Prostate gland (tissue), 2 donors: ENCODE measurements at regions not wholly inside any gene's neighbourhood (a gene's known extent, or its start where the extent isn't known, plus 50 kb on each side); places are given as distances from the start of the nearest gene placed in this dataset.

Experiments
- POLR2A ChIP-seq: fragments of 450-650 bp; IDR thresholded peaks from one replicate; pipeline ENCODE4 v1.6.1; 2016; ENCODE audit warnings: antibody characterized with exemption, mild to moderate bottlenecking
- POLR2AphosphoS5 ChIP-seq: sonication (generic); formaldehyde crosslinking; IDR thresholded peaks from one replicate; pipeline ENCODE4 v1.6.1; 2017; ENCODE audit warnings: antibody characterized with exemption
- TF ChIP-seq, protein P1 (sequence below), 4 experiments: fragments of 200-600 bp in 2 of 4; fragments of 450-650 bp in 2 of 4; sonication (generic) in 2 of 4; IDR thresholded peaks; 1 replicate in 3 of 4; 2 replicates in 1 of 4; pipeline ENCODE4 v1.5.1; 2016 to 2019; ENCODE audit warnings: antibody characterized with exemption in 4 of 4, mild to moderate bottlenecking in 2 of 4, moderate library complexity in 2 of 4

DNA sequence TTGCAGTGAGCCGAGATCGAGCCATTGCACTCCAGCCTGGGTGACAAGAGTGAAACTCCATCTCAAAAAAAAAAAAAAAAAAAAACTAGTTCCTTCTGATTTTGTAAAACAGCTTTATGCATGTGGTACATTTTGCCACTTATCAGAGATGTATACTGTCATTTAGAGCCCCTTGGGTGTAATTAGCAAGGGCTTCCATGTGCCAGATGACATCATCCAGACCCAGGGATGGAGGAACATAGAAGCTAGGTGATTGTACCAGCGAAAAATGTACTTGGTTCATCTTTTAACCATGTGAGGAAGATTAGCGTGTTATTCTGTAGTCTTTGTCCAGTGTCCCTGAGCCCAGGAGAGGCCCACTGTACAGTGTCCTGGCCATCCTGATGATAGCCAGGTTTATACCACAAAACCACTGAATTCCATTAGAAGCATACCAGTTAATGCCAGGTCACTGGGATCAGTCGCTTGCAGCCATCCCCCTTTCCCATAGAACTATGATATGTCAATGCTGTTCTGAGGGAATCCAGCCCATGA is 239.3 kb upstream of the SGCD start:
- TF ChIP-seq, protein P1, sequence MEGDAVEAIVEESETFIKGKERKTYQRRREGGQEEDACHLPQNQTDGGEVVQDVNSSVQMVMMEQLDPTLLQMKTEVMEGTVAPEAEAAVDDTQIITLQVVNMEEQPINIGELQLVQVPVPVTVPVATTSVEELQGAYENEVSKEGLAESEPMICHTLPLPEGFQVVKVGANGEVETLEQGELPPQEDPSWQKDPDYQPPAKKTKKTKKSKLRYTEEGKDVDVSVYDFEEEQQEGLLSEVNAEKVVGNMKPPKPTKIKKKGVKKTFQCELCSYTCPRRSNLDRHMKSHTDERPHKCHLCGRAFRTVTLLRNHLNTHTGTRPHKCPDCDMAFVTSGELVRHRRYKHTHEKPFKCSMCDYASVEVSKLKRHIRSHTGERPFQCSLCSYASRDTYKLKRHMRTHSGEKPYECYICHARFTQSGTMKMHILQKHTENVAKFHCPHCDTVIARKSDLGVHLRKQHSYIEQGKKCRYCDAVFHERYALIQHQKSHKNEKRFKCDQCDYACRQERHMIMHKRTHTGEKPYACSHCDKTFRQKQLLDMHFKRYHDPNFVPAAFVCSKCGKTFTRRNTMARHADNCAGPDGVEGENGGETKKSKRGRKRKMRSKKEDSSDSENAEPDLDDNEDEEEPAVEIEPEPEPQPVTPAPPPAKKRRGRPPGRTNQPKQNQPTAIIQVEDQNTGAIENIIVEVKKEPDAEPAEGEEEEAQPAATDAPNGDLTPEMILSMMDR (IDR thresholded peaks at IDR 0.05) = no peak
- TF ChIP-seq POLR2A (no peak), POLR2AphosphoS5 (no peak)
